Heart left ventricle (tissue), 16 donors: ENCODE measurements at regions not wholly inside any gene's neighbourhood (a gene's known extent, or its start where the extent isn't known, plus 50 kb on each side); places are given as distances from the start of the nearest gene placed in this dataset.

Experiments
- ATAC-seq, 4 donors: fragments of 200-7000 bp; cut with Tn5 transposase; one replicate each; pipeline ENCODE4 v1.9.1; 2020 to 2022; ENCODE audit warnings: moderate library complexity in 4 of 4, mild to moderate bottlenecking in 3 of 4, moderate number of reproducible peaks in 1 of 4
- DNase-seq, 5 donors: peaks; one replicate each; pipeline ENCODE4 v3.0.0-alpha.2; 2020
- H3K27ac ChIP-seq, 12 donors: fragments of 200-600 bp; sonication (generic) in 4 of 12; one replicate each; pipeline versions ENCODE4 v1.5.0 to v1.8.0; 2016 to 2022; ENCODE audit warnings: mild to moderate bottlenecking in 2 of 12
- H3K27me3 ChIP-seq, 9 donors: fragments of 200-600 bp; sonication (generic) in 2 of 9; one replicate each; pipeline versions ENCODE4 v1.5.1 to v1.8.0; 2016 to 2022; ENCODE audit warnings: mild to moderate bottlenecking in 3 of 9
- H3K36me3 ChIP-seq, 9 donors: fragments of 200-600 bp; sonication (generic) in 2 of 9; one replicate each; pipeline versions ENCODE4 v1.5.0 to v1.8.0; 2018 to 2022; ENCODE audit warnings: mild to moderate bottlenecking in 2 of 9
- H3K4me1 ChIP-seq, 12 donors: fragments of 200-600 bp; sonication (generic) in 4 of 12; one replicate each; pipeline versions ENCODE4 v1.5.0 to v1.8.0; 2016 to 2022; ENCODE audit warnings: mild to moderate bottlenecking in 3 of 12
- H3K4me3 ChIP-seq, 12 donors: fragments of 200-600 bp; sonication (generic) in 4 of 12; one replicate each; pipeline versions ENCODE4 v1.5.0 to v1.8.0; 2017 to 2022; ENCODE audit warnings: mild to moderate bottlenecking in 9 of 12, moderate library complexity in 4 of 12
- H3K9me3 ChIP-seq, 12 donors: fragments of 200-600 bp; sonication (generic) in 4 of 12; one replicate each; pipeline versions ENCODE4 v1.5.0 to v1.8.0; 2016 to 2022; ENCODE audit warnings: mild to moderate bottlenecking in 1 of 12
- CTCF ChIP-seq, 12 donors: fragments of 200-600 bp; sonication (generic) in 4 of 12; IDR thresholded peaks; one replicate each; pipeline versions ENCODE4 v1.5.0 to v1.8.0; 2018 to 2022; ENCODE audit warnings: antibody characterized with exemption in 12 of 12, mild to moderate bottlenecking in 5 of 12
- POLR2A ChIP-seq, 2 donors: fragments of 450-650 bp; IDR thresholded peaks; one replicate each; pipeline ENCODE4 v1.6.1; 2017; ENCODE audit warnings: antibody characterized with exemption in 2 of 2, mild to moderate bottlenecking in 2 of 2, moderate library complexity in 2 of 2
- WGBS, 4 donors: extraction: QIAGEN DNeasy Blood & Tissue Kit in 2 of 4; methylation state at CpG; one replicate each; pipeline versions ENCODE4 v1.1.5 to v1.1.7; 2013 to 2018; 5-methylcytosine and 5-hydroxymethylcytosine counted together
- intact Hi-C, 10 donors: fragments of 100-400 bp; cut with DNase I; formaldehyde crosslinking; loops; one replicate each; pipeline versions ENCODE4 v1.11.1 to v1.14.2; 2022
- donor health status: ischemic (EF 13 %, LVEDD 7.1; RV severe dilation, severe dysfunction).
- donor health status: healthy with polysubstance abuse.
- donor health status: DM: no; HTN: yes; CAD: no.
- donor health status: DM: no; HTN: no; CAD: no.
- donor health status: ischemic (EF 25% LVEDD 6.9; RV normal size, moderate dysfunction).
- donor health status: ischemic (EF 25% LVEDD 5.7; RV mildly dilated, moderate dysfunction).
- donor health status: healthy.
- donor health status: DM: yes; HTN: yes; CAD: no.
- donor health status: ischemic (EF 35%, LVEDD 5.7; RV mildly dilated, moderate dysfunction).
- donor health status: nonischemic (EF 11% LVEDD 7.7; RV severe dilation, severe dysfunction).
- donor health status: DM: yes; HTN: yes; CAD: no.
- donor health status: PGD.
- donor health status: ischemic (EF 29% LVEDD 5.4; RV normal size, mild dysfunction).
- donor health status: nonischemic (EF 23%, LVEDD 6.1; RV moderate dilation, normal function).

- ATAC-seq (no peak), DNase-seq (no peak)
- no peaks in the 10 kb centered on the region for H3K9me3 ChIP-seq
- H3K27me3 ChIP-seq = no peaks in the 10 kb centered on the region
- H3K4me1 ChIP-seq = no peaks in the 10 kb centered on the region
- no peak overlapping the region for H3K27ac ChIP-seq
- no peak overlapping the region for H3K4me3 ChIP-seq
- H3K36me3 ChIP-seq = no peaks in the 10 kb centered on the region
- 59 to 65% (median 63%) methylated on average over 5 of the region's 5 CpGs for WGBS, 4 donors
- intact Hi-C loops = no loop called here
- TF ChIP-seq POLR2A (IDR thresholded peaks at IDR 0.05) (no peak), CTCF (IDR thresholded peaks at IDR 0.05) (no peak)
Measured at GRCh38 chr1:157410457-157410856, 141.9 kb downstream of the FCRL5 start.

- TF ChIP-seq POLR2A (IDR thresholded peaks at IDR 0.05) (no peak), CTCF (IDR thresholded peaks at IDR 0.05) (no peak)
- no peaks in the 10 kb centered on the region for H3K4me1 ChIP-seq
- intact Hi-C loops = no loop called here
- no peaks in the 10 kb centered on the region for H3K36me3 ChIP-seq
- no peak overlapping the region for H3K27ac ChIP-seq
- 74 to 82% (median 77%) methylated on average over 6 of the region's 6 CpGs for WGBS, 4 donors
- DNase-seq = no peak
- no peaks in the 10 kb centered on the region for H3K9me3 ChIP-seq
- no peaks in the 10 kb centered on the region for H3K27me3 ChIP-seq
- ATAC-seq = no peak
- H3K4me3 ChIP-seq = no peak overlapping the region
Measured at GRCh38 chr1:157409927-157410326, 142.4 kb downstream of the FCRL5 start.

DNA sequence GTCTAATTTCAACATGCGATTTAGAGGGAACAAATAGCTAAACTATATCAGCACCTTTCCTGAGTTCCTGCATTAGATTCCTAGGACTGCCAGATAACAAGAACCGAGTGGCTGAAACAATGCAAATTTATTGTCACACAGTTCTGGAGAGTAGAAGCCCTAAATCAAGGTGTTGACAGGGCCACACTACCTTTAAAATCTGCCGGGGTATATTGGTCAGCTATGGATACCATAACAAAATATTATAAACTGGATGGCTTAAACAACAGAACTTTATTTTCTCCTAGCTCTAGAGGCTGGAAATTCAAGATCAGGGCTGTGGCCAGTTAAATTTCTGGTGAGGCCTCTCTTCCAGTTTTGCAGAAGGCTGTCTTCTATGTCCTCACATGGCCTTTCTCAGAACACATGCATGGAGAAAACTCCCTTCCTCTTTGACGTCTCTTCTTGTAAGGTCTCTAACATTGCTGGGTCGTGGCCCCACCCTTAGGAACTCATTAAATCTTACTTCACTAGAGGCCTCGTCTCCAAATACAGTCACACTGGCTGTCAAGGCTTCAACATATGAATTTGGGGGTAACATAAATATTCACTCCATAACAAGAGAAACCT lies 144.3 kb downstream of the FCRL5 start:
- no peak overlapping the region for H3K27ac ChIP-seq
- ATAC-seq = no peak
- peaks cover 0 to 8% (median 0%) of the 10 kb centered on the region in 9 donors for H3K27me3 ChIP-seq
- DNase-seq = no peak
- no peaks in the 10 kb centered on the region for H3K36me3 ChIP-seq
- WGBS, 4 donors = 38 to 43% (median 41%) methylated on average over 6 of the region's 6 CpGs
- H3K4me1 ChIP-seq = no peaks in the 10 kb centered on the region
- H3K9me3 ChIP-seq = no peaks in the 10 kb centered on the region
- intact Hi-C loops = no loop called here
- TF ChIP-seq POLR2A (IDR thresholded peaks at IDR 0.05) (no peak), CTCF (IDR thresholded peaks at IDR 0.05) (no peak)
- no peak overlapping the region for H3K4me3 ChIP-seq

DNA sequence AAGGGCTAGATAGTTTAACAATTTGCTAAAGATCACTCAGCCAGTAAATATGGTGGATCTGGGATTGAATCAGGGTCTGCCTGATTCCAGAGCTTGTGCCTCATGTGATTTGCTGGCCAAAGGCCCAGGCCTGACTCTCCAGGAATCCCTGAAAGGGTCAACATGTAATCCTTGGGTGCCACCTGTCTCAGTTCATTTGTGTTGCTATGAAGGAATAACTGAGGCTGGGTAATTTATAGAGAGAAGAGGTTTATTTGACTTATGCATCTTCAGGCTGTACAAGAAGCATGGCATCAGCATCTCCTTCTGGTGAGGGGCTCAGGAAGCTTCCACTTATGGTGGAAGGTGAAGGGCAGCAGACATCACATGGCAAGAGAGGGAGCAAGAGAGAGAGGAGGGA lies 144.9 kb downstream of the FCRL5 start:
- TF ChIP-seq POLR2A (IDR thresholded peaks at IDR 0.05) (no peak), CTCF (IDR thresholded peaks at IDR 0.05) (no peak)
- intact Hi-C loops = no loop called here
- Histone ChIP-seq H3K4me3 (no peak overlapping the region), H3K27me3 (peaks cover 0 to 8% (median 0%) of the 10 kb centered on the region in 9 donors), H3K36me3 (no peaks in the 10 kb centered on the region), H3K27ac (no peak overlapping the region), H3K4me1 (peaks cover 0 to 6% (median 0%) of the 10 kb centered on the region in 12 donors), H3K9me3 (no peaks in the 10 kb centered on the region)
- ATAC-seq (no peak), DNase-seq (no peak)
